Astrocyte (in vitro differentiated cells and primary cell): ENCODE measurements at regions not wholly inside any gene's neighbourhood (a gene's known extent, or its start where the extent isn't known, plus 50 kb on each side); places are given as distances from the start of the nearest gene placed in this dataset.

ENCODE experiments used
- DNase-seq: peaks from one replicate; pipeline ENCODE4 v3.0.0-alpha.2; 2010; ENCODE audit warnings: low read depth
- FAIRE-seq: peaks from 2 replicates; lab custom pipeline; 2011; peaks lifted over from hg19 to GRCh38; lab: Jason Lieb, UNC
- H2AFZ ChIP-seq: 2 replicates; pipeline ENCODE4 v1.6.0; 2012; ENCODE audit warnings: low read depth, low read length, inconsistent platforms
- H3K27ac ChIP-seq: 2 replicates; pipeline ENCODE4 v1.5.1; 2011; ENCODE audit warnings: low read depth, low read length, inconsistent platforms
- H3K27me3 ChIP-seq: 2 replicates; pipeline ENCODE4 v1.6.0; 2011; ENCODE audit warnings: low read length, inconsistent platforms; ENCODE audit not compliant: insufficient read depth
- H3K36me3 ChIP-seq: 2 replicates; pipeline ENCODE4 v1.5.1; 2011; ENCODE audit warnings: low read length, inconsistent platforms; ENCODE audit not compliant: insufficient read depth
- H3K4me1 ChIP-seq: 2 replicates; pipeline ENCODE4 v1.5.1; 2011; ENCODE audit warnings: low read length, inconsistent platforms; ENCODE audit not compliant: insufficient read depth
- H3K4me2 ChIP-seq: 2 replicates; pipeline ENCODE4 v1.6.0; 2012; ENCODE audit warnings: low read length, inconsistent platforms
- H3K4me3 ChIP-seq: 2 replicates; pipeline ENCODE4 v1.5.1; 2011; ENCODE audit warnings: low read depth, mild to moderate bottlenecking, low read length, inconsistent platforms; ENCODE audit not compliant: insufficient read depth
- H3K79me2 ChIP-seq: 2 replicates; pipeline ENCODE4 v1.6.0; 2012; ENCODE audit warnings: mild to moderate bottlenecking, low read length, inconsistent platforms; ENCODE audit not compliant: insufficient read depth
- H3K9ac ChIP-seq: 2 replicates; pipeline ENCODE4 v1.6.0; 2012; ENCODE audit warnings: mild to moderate bottlenecking, low read length, inconsistent platforms
- H3K9me3 ChIP-seq: 2 replicates; pipeline ENCODE4 v1.5.1; 2012; ENCODE audit warnings: low read depth, mild to moderate bottlenecking, low read length, inconsistent platforms; ENCODE audit not compliant: insufficient read depth
- H4K20me1 ChIP-seq: 2 replicates; pipeline ENCODE4 v1.6.0; 2012; ENCODE audit warnings: low read length, inconsistent platforms; ENCODE audit not compliant: insufficient read depth
- H3K27ac Mint-ChIP-seq: one replicate; pipeline ENCODE4 v1.8.0; 2021; ENCODE audit warnings: mild to moderate bottlenecking, mixed read lengths; ENCODE audit not compliant: unreplicated experiment
- H3K27me3 Mint-ChIP-seq: one replicate; pipeline ENCODE4 v1.8.0; 2021; ENCODE audit warnings: low read depth, mixed read lengths; ENCODE audit not compliant: unreplicated experiment
- H3K36me3 Mint-ChIP-seq: one replicate; pipeline ENCODE4 v1.8.0; 2021; ENCODE audit warnings: low read depth, mixed read lengths; ENCODE audit not compliant: unreplicated experiment
- H3K4me1 Mint-ChIP-seq: one replicate; pipeline ENCODE4 v1.8.0; 2021; ENCODE audit warnings: low read depth, mixed read lengths; ENCODE audit not compliant: unreplicated experiment
- H3K4me3 Mint-ChIP-seq: one replicate; pipeline ENCODE4 v1.8.0; 2021; ENCODE audit warnings: mild to moderate bottlenecking, moderate library complexity, mixed read lengths; ENCODE audit not compliant: unreplicated experiment
- H3K9me3 Mint-ChIP-seq: one replicate; pipeline ENCODE4 v1.8.0; 2021; ENCODE audit warnings: mild to moderate bottlenecking, mixed read lengths; ENCODE audit not compliant: unreplicated experiment
- EZH2 ChIP-seq: IDR thresholded peaks from 2 replicates; pipeline ENCODE4 v1.6.1; 2012; ENCODE audit warnings: mild to moderate bottlenecking, low read length, inconsistent platforms; ENCODE audit not compliant: insufficient read depth
- TF ChIP-seq, protein P1 (sequence below): IDR thresholded peaks from 2 replicates; pipeline ENCODE4 v1.5.1; 2011; ENCODE audit warnings: low read depth, mild to moderate bottlenecking, inconsistent platforms, low read length, moderate library complexity; ENCODE audit not compliant: insufficient read depth

DNA sequence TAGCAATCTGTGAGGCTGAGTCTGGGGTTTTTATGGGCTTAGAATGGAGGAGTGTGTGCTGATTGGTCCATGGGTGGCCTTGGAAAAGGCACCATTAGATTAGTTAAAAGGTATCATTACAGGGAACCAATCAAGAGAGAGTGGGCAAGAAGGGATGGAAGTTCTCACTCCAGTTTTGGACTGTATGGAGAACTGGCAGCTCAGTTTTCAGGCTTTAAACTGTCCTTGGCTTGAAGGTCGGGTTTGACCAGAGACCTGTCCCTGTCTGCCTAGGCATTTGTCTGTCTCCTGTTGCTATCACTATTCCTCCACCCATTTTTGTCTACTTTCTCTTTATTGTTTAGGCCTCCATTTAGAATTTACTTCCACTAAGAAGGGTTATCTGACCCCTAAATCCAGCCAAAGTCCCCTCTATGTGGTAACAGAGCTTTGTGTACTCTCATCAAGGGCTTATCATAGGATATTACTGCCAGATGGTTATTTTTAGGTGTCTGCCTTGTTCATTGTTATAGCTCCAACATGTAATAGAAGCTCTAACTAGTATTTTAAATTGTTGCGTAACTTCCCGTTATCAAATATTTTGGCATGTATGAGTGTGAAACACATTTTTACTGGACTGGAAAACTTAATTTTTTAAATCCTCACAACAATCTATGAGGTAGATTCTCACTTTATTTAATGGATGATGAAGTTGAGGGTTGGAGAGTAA lies 133.3 kb upstream of the SLC10A2 start:
- Mint-ChIP-seq H3K27ac (no peak overlapping the region), H3K4me1 (no peaks in the 10 kb centered on the region), H3K4me3 (no peak overlapping the region), H3K27me3 (no peaks in the 10 kb centered on the region), H3K9me3 (peaks cover 2% of the 10 kb centered on the region), H3K36me3 (no peaks in the 10 kb centered on the region)
- Histone ChIP-seq H3K4me2 (no peak overlapping the region), H3K4me3 (no peak overlapping the region), H3K9ac (no peak overlapping the region), H3K9me3 (no peaks in the 10 kb centered on the region), H4K20me1 (no peaks in the 10 kb centered on the region), H3K27me3 (no peaks in the 10 kb centered on the region), H3K27ac (no peak overlapping the region), H3K79me2 (no peaks in the 10 kb centered on the region), H3K36me3 (no peaks in the 10 kb centered on the region), H2AFZ (no peak overlapping the region), H3K4me1 (no peaks in the 10 kb centered on the region)
- DNase-seq (no peak), FAIRE-seq (no peak)
- no peak for TF ChIP-seq EZH2
- TF ChIP-seq, protein P1, sequence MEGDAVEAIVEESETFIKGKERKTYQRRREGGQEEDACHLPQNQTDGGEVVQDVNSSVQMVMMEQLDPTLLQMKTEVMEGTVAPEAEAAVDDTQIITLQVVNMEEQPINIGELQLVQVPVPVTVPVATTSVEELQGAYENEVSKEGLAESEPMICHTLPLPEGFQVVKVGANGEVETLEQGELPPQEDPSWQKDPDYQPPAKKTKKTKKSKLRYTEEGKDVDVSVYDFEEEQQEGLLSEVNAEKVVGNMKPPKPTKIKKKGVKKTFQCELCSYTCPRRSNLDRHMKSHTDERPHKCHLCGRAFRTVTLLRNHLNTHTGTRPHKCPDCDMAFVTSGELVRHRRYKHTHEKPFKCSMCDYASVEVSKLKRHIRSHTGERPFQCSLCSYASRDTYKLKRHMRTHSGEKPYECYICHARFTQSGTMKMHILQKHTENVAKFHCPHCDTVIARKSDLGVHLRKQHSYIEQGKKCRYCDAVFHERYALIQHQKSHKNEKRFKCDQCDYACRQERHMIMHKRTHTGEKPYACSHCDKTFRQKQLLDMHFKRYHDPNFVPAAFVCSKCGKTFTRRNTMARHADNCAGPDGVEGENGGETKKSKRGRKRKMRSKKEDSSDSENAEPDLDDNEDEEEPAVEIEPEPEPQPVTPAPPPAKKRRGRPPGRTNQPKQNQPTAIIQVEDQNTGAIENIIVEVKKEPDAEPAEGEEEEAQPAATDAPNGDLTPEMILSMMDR: no peak

DNA sequence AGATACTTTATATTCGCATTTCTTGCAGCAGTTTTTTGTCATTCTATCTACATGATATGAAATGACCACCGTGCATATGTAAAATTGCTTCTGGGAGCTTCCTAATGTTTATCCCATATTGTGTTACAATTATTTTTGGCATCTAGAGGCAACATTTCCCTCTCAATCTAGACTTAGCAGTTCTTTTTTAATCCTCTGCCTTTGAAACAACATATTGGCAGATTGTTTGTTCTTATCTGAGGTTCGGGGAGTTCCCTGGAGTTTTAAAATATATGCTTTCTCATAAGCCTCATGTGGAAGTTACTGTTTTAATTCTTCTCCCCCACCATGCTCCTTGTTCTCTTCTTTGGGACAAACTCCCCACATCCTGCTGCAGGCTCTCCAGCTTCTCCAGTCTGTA lies 130.1 kb upstream of the SLC10A2 start:
- H3K9ac ChIP-seq: no peak overlapping the region
- no peaks in the 10 kb centered on the region for H4K20me1 ChIP-seq
- H3K27ac ChIP-seq: no peak overlapping the region
- H3K4me1 ChIP-seq: no peaks in the 10 kb centered on the region
- no peak for DNase-seq
- no peaks in the 10 kb centered on the region for H3K27me3 Mint-ChIP-seq
- H3K36me3 ChIP-seq: no peaks in the 10 kb centered on the region
- TF ChIP-seq EZH2: no peak
- TF ChIP-seq, protein P1: no peak
- no peak overlapping the region for H3K27ac Mint-ChIP-seq
- peaks cover 3% of the 10 kb centered on the region for H3K9me3 Mint-ChIP-seq
- no peak for FAIRE-seq
- no peaks in the 10 kb centered on the region for H3K36me3 Mint-ChIP-seq
- no peak overlapping the region for H3K4me3 Mint-ChIP-seq
- H3K4me3 ChIP-seq: no peak overlapping the region
- no peak overlapping the region for H2AFZ ChIP-seq
- no peak overlapping the region for H3K4me2 ChIP-seq
- peaks cover 4% of the 10 kb centered on the region for H3K4me1 Mint-ChIP-seq
- no peaks in the 10 kb centered on the region for H3K79me2 ChIP-seq
- no peaks in the 10 kb centered on the region for H3K27me3 ChIP-seq
- H3K9me3 ChIP-seq: no peaks in the 10 kb centered on the region

DNA sequence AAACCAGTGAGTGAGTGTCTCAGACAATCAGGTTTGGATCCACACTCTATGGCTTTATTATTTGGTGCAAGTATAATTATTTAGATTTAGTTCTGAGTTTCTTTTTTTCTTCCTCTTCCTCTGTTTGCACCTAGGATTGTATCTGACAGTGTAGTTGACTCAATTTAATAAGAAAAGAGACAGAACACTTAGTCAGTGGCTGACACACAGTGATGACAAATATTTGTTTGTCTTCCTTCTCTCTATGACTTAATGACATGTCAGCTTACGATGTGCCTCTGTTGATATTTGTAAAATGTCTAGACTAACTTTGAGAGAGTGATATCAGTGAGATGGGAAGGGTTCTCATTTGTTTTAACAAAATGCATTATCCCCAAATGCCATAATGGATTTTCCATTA lies 129.5 kb upstream of the SLC10A2 start:
- no peaks in the 10 kb centered on the region for H3K79me2 ChIP-seq
- Mint-ChIP-seq H3K27me3 (no peaks in the 10 kb centered on the region), H3K4me1 (peaks cover 4% of the 10 kb centered on the region), H3K36me3 (no peaks in the 10 kb centered on the region), H3K9me3 (peaks cover 3% of the 10 kb centered on the region), H3K4me3 (no peak overlapping the region), H3K27ac (no peak overlapping the region)
- H3K9me3 ChIP-seq: no peaks in the 10 kb centered on the region
- DNase-seq: no peak
- H3K4me3 ChIP-seq: no peak overlapping the region
- FAIRE-seq: no peak
- no peaks in the 10 kb centered on the region for H4K20me1 ChIP-seq
- H3K9ac ChIP-seq: no peak overlapping the region
- H3K4me1 ChIP-seq: no peaks in the 10 kb centered on the region
- H3K36me3 ChIP-seq: no peaks in the 10 kb centered on the region
- H3K4me2 ChIP-seq: no peak overlapping the region
- TF ChIP-seq, protein P1: no peak
- TF ChIP-seq EZH2: no peak
- no peak overlapping the region for H3K27ac ChIP-seq
- no peaks in the 10 kb centered on the region for H3K27me3 ChIP-seq
- H2AFZ ChIP-seq: no peak overlapping the region
